GM18517 (cell line): ENCODE measurements at regions not wholly inside any gene's neighbourhood (a gene's known extent, or its start where the extent isn't known, plus 50 kb on each side); places are given as distances from the start of the nearest gene placed in this dataset.

Experiments
- ATAC-seq: cut with Tn5 transposase; IDR thresholded peaks from one replicate; pipeline ENCODE4 v1.9.1; 2021; ENCODE audit warnings: mild to moderate bottlenecking, moderate library complexity; ENCODE audit not compliant: unreplicated experiment

DNA sequence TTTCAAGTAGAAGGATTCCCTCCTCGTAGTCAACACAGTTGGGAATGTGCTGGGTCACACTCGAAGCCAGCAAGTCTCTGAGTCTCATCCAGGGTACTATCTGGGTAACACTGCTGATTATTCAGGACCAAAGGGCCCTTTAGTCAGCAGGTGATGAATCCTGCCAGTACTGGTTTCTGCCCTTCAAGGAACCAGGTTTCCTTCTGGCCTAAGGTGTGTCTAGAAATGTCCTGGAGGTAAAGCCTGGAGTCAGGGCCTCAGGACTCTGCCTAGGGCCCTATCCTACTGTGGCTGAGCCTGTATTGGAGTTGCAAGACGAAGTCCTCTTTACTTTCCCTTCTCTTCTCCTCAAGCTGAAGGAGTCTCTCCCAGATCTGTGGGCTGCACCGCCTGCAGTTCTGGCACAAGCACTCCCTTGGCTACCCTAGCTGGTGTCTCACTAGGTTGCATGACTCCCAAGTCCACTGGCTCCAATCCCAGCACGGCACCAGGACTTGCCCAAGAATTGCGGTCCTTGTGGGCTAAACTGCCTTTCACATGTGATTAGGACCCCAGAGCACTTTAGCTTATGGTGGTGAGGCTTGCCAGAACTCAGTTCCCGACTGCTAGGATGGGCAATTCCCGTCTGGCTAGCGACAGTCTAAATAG lies 193.7 kb upstream of the PDE3A start:
- no peak for ATAC-seq

DNA sequence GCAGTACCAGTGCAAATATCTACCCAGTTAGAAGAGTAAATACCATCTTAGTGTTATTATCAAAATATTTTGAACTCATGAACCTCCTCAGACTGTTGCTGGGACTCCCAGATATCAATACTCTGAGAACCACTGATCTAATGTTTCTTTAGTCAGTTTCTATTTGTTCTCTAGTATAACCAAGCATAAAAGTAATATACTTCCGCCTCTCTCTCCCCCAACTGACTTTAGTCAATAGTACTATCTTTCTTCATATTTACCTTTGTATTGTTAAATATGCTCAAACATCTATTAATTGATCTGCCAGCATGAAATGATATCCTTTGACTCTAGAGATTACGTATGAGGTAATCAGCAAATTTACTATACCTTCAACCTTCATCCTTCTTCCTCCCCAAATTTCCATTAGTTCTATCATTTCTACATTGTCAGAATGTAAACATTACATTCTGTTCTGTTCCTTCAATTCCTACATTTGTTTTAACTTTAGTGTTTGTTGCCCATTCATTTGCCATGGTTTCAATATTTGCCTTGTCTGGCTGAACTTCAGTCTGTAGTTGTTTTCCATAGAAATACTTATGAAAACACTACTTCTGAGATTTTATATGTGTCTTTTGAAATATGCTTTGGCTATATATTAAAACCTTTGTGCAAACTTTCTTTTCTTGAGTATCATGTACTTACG lies 192.5 kb upstream of the PDE3A start:
- no peak for ATAC-seq

DNA sequence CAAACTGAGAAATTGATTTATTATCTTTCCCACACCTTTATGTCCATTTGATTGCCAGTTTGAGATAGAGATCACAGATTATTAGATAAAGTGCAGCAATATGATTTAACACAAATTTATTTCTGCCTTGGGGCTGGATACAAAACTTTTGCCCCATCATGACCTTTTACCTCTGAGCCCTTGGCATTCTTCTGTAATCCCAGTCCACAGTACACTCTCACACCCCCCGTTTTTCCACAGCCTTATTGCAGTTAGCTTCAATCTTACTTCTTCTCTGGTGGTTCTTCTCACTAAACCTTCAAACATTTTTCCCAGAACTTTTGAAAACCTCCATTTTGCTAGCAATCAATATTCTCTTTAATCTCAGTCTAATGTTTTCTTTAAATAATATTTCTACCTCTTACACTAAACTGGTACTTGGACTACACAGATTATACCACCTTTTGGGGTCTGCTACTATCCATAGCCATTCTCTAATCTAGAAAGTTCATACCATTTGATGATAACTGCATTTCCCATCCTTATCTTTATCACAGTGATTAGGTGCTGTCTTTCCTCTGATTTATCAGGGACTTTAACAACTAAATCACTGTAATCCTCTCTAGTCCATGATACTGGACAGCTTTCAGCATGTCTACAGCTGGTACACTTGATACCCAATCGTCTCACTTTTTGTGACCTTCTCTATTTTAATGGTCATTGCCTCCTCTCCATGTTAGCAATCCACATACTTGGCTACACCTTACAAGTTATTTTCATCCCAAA lies 186.7 kb upstream of the PDE3A start:
- no peak for ATAC-seq

DNA sequence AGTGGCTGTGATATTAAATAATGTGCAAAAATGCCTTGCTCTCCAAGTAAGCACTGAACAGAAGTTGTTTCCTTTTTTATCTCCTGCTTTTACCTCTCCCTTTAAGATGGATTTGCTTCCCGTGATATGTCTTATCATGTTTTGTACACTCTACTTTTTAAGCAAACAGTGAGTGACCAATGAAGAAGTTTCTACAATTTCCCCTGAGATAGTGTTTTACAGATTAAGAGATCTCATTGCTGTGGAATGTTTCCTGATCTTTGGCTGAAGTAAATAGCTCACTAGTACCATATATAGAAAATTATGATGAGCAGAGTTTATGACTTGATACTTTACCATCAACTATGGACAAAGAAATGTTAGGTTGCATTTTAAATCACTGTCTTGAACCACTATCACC lies 184.8 kb upstream of the PDE3A start:
- no peak for ATAC-seq

GRCh38 chr12:20184514-20184913 lies 183.8 kb upstream of the PDE3A start:
- no peak for ATAC-seq

DNA sequence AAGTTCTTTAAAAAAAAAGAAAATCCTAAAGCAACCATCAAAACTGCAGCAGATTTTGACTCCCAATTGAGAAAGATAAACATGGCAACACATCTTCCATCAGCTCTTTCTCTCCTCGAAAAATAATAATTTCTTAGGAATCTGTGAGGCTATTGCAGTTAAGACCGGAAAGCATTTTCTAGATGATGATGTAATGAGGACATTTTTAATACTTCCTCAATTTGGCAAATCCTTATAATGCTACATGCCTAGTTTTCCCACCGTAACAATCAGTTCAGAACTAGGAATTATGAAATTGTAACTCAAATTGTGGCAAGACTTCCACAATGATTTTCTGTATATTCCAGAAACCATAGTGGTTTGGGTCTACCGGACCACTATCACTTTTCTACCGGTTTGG lies 180.9 kb upstream of the PDE3A start:
- ATAC-seq, result no peak

DNA sequence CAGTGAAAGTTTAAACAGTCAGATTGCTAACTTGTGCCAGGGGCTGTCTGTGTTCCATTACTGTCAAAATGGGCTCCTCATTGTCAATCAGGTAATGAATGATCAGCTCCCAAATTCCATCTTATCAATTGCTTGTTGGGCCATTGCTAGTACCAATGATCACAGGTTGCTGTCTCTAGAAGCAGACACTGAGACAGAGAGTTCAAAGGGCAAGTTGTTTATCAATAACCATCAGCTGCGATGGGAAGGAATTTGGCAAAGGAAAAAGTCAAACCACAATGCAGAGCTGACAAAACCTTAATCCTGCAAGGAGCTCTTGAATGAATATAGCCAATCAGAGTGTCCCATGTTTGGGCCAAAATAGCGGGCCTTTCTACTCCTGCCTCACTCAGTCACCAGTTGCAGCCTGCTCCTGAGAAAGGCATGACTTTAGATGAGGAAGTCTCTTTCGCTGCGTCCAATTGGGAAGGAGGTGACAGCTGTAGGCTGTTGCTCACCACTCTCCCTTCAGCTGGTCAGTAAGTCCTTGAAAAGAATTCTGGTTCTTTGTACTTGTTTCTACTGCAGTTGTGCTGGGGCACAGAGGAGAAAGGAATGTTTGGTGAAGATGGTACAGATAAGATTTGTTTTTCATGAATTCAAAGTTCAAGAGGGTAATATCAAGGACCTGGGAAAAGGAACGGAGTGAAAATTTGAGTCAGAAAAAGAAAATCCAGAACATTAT lies 179.2 kb upstream of the PDE3A start:
- ATAC-seq, result no peak

GRCh38 chr12:20189767-20190166 lies 178.6 kb upstream of the PDE3A start:
- ATAC-seq, result no peak

GRCh38 chr12:20194171-20194570 lies 174.2 kb upstream of the PDE3A start:
- no peak for ATAC-seq

- no peak for ATAC-seq
Measured at GRCh38 chr12:20196767-20197166, 171.6 kb upstream of the PDE3A start.

- no peak for ATAC-seq
Measured at GRCh38 chr12:20197411-20197810, 170.9 kb upstream of the PDE3A start.

- ATAC-seq, result no peak
Measured at GRCh38 chr12:20199780-20200179, 168.6 kb upstream of the PDE3A start.

GRCh38 chr12:20201733-20202132 lies 166.6 kb upstream of the PDE3A start:
- no peak for ATAC-seq

DNA sequence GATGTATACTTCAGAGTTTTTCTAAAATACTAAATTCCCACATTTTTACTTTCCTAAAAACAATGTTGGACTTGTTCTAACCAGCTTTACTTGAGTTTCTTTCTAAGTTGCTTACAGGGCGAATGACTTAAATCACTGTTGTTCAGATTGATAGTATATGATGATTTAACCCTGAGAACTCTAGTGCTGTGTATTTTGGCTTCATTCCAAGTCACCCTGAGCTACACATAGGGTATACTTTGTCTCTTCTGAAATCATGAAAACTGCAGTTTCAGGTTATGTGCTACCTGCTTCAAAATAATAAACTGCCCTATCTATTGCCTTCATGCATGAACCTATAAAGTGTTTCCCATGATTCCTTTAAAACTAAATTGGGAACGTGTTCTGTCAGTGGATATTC lies 162.5 kb upstream of the PDE3A start:
- no peak for ATAC-seq

DNA sequence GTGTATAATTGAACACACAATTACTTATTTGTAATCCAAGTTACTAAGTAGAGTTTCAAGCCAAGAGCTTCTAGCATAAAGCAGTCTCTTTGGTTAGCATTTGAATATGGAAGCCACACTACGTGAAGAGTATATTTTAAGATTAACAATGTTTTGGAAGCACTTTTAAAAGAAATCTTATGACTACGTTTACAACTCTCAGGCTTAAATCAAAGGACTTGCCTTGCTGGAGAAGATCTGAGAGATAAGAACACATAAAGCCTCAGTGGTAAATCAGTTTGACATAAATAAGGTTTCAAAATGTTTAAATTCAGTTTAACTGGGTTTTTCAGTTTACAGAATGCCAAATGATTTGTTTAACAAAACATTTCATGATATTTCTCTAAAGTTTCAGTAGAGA lies 161.9 kb upstream of the PDE3A start:
- ATAC-seq, result no peak

GRCh38 chr12:20210621-20211215 lies 157.6 kb upstream of the PDE3A start:
- no peak for ATAC-seq

DNA sequence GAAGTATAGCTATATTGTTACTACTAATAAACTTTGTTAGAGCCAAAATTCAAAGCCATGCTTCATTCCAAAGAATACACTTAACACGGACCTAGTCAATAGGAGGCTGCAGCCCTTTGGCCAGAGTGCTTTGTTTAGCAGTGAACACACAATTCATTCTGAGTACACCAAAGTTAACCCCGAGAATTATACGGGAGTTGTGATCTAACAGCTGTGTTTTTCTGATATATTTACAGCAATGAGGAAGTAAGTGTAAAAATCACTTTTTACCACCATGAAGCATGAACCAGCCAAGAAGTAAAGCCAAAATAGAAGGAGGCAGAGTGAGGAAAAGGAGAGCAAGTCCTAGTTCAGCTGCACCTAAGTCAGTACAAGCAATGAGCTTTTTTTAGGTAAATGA lies 156.8 kb upstream of the PDE3A start:
- ATAC-seq, result no peak

DNA sequence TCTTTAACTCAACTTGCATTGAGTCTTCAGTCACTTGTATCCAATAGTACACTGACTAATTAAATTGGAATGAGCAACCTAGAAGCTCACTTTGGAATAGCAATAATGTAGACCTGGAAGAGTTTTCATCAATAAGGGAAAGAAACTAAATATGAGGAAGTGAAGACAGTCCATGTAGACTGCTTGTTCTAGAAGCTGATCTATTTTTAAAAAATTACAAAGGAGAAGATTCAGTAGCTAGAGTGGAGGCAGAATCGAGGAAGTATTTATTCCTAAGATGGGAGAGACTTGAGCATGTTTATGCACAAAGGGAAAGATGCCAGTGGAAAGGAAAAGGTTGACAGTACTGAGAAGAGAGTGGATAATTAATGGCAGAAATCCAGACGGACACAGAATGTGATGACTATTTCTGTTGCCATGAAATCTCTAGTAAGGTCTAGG lies 156.3 kb upstream of the PDE3A start:
- no peak for ATAC-seq

DNA sequence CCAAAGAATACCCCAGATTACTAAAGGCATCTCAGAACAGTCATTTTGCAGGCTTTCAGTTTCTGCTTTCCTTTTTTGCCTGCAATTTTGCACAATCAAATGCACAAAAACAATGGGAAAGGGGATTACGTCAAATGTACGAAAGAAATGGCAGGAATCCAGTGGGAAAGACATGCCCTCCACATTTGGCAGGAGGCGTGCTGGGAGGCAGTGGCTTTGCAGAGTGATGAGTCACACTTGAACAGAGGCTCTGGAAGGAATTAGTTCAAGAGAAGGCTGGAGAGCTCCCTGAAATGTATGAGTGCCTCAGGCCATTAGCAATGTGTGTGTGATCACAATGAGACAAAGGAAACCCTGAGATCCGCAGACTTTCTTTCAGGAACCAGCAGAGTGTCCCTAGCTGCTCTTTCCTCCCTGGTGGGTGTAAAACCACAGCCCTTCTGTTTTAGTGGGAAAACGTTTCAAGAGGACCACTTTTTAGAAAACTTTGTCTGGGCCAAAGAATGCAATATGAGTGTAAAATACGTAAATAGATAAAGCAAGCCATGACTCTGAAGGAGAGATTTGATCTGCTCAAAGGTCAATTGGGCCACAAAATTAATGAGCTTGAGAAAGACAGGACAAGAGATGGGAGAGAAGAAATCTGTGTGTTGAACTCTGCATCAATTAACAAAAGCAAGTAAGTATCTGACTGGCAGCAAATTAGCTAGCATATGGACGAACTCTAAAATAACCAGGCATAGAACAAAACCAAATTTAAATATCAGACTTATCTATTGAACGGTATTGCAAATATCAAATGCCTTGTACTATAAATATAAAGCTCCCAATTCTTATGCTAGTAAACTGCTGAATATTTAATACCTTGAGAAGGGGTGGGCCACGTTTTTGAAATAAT lies 155.4 kb upstream of the PDE3A start:
- ATAC-seq, result no peak
